Stimulated activated CD8-positive, alpha-beta memory T cell treated with anti-CD3 and anti-CD28 coated beads, Interleukin-12 subunit alpha, Interleukin-12 subunit beta, amount 100 ng/mL, for 1 hour (primary cell): ENCODE measurements at regions not wholly inside any gene's neighbourhood (a gene's known extent, or its start where the extent isn't known, plus 50 kb on each side); places are given as distances from the start of the nearest gene placed in this dataset.

Experiments used
- DNase-seq: peaks from one replicate; pipeline ENCODE4 v3.0.0-alpha.2; 2020; ENCODE audit warnings: low read depth

- no peak for DNase-seq
Observed at GRCh38 chr13:106129993-106130392, 405.5 kb downstream of the EFNB2 start.

GRCh38 chr13:106129273-106129672 lies 406.2 kb downstream of the EFNB2 start:
- no peak for DNase-seq

GRCh38 chr13:106122234-106122633 lies 413.2 kb downstream of the EFNB2 start:
- DNase-seq: no peak

- DNase-seq: no peak
Observed at GRCh38 chr13:106121173-106121754, 414.2 kb downstream of the EFNB2 start.

GRCh38 chr13:106118996-106119395 lies 416.5 kb downstream of the EFNB2 start:
- no peak for DNase-seq

GRCh38 chr13:106118050-106118449 lies 417.4 kb downstream of the EFNB2 start:
- no peak for DNase-seq

GRCh38 chr13:106117640-106118039 lies 417.8 kb downstream of the EFNB2 start:
- DNase-seq: no peak

- no peak for DNase-seq
Observed at GRCh38 chr13:106117035-106117434, 418.4 kb downstream of the EFNB2 start.

GRCh38 chr13:106115081-106115480 lies 420.4 kb downstream of the EFNB2 start:
- DNase-seq: no peak

- DNase-seq: no peak
Observed at GRCh38 chr13:106113796-106114195, 421.7 kb downstream of the EFNB2 start.

- DNase-seq: no peak
Observed at GRCh38 chr13:106112191-106112590, 423.3 kb downstream of the EFNB2 start.

- no peak for DNase-seq
Observed at GRCh38 chr13:106110241-106110855, 425.1 kb downstream of the EFNB2 start.

GRCh38 chr13:106109391-106109791 lies 426.1 kb downstream of the EFNB2 start:
- DNase-seq: no peak

- DNase-seq: no peak
Observed at GRCh38 chr13:106108346-106108745, 427.1 kb downstream of the EFNB2 start.

- no peak for DNase-seq
Observed at GRCh38 chr13:106107061-106107460, 428.4 kb downstream of the EFNB2 start.

GRCh38 chr13:106105153-106105552 lies 430.3 kb downstream of the EFNB2 start:
- DNase-seq: no peak

- DNase-seq: no peak
Observed at GRCh38 chr13:106104281-106104901, 431.1 kb downstream of the EFNB2 start.

GRCh38 chr13:106103779-106104178 lies 431.7 kb downstream of the EFNB2 start:
- DNase-seq: no peak

- no peak for DNase-seq
Observed at GRCh38 chr13:106102786-106103185, 432.7 kb downstream of the EFNB2 start.

- no peak for DNase-seq
Observed at GRCh38 chr13:106101201-106101600, 434.3 kb downstream of the EFNB2 start.

GRCh38 chr13:106100171-106100919 lies 435.1 kb downstream of the EFNB2 start:
- DNase-seq: no peak

GRCh38 chr13:106099765-106100164 lies 435.7 kb downstream of the EFNB2 start:
- DNase-seq: no peak

GRCh38 chr13:106098778-106099177 lies 436.7 kb downstream of the EFNB2 start:
- DNase-seq: no peak
